ENCODE measurements at regions not wholly inside any gene's neighbourhood (a gene's known extent, or its start where the extent isn't known, plus 50 kb on each side); places are given as distances from the start of the nearest gene placed in this dataset.

DNA sequence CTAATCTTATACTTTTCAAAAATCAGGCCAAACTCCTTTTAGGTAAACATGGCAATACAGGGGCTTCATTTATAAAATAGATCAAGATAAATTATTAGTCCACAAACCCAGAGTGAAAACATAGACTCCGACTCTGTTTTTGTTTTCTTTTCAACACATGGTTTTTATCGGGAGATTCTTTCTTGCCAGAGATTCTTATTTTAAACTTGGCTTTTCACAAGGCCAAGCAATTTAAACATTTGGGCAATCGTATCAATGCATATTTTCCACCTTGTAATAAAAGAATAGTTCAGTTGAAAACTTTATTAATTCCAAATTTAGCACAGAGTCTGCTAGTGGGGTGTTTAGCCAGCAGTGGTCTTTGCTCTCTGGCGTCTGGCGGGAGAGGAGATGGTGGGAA, 71.9 kb downstream of the SOX11 start:
- POLR2A ChIA-PET = no interaction called here
- CTCF ChIA-PET = no interaction called here
- intact Hi-C loops (cut with micrococcal nuclease) = no loop called here
- Histone ChIP-seq H3K4me2 (ENCODE audit: low read length) (no peak overlapping the region), H3K4me3 (replicated peaks in 1 of 2; ENCODE audit: low read depth in 1 of 2, low read length in 2 of 2) (no peak overlapping the region), H3K27me3 (ENCODE audit: insufficient read depth, low read length) (no peaks in the 10 kb centered on the region), H3K9me2 (ENCODE audit: insufficient read depth) (no peaks in the 10 kb centered on the region), H2AFZ (ENCODE audit: low read depth, low read length, poor library complexity, severe bottlenecking) (no peak overlapping the region), H3K36me3 (ENCODE audit: control insufficient read depth in 1 of 2, insufficient read depth in 2 of 2, low read length in 2 of 2) (no peaks in the 10 kb centered on the region), H3K9ac (ENCODE audit: low read length) (no peak overlapping the region), H3K4me1 (ENCODE audit: control insufficient read depth in 1 of 2, insufficient read depth in 2 of 2, low read length in 2 of 2) (no peaks in the 10 kb centered on the region), H3K79me2 (ENCODE audit: insufficient read depth, low read length) (no peaks in the 10 kb centered on the region), H3K27ac (ENCODE audit: low read depth, low read length) (no peak overlapping the region), H3K9me3 (ENCODE audit: control insufficient read depth in 1 of 2, insufficient read depth in 1 of 2, low read depth in 1 of 2, low read length in 2 of 2) (peaks cover 3 to 18% of the 10 kb centered on the region in 2 experiments; a peak in 2 of 4 replicates), H4K20me1 (ENCODE audit: insufficient read depth) (no peaks in the 10 kb centered on the region)
- RAD21 ChIA-PET (ENCODE audit: low non-redundant PET in 1 of 2, low total read pairs in 2 of 2, uncharacterized antibody in 2 of 2, unreplicated experiment in 2 of 2) = no interaction called here
- BruUV-seq (replicated peaks) = no TSS peak
- DNase-seq (ENCODE audit: low read depth, low spot score) (no peak), ATAC-seq (no peak)
- TF ChIP-seq TCF7L2 (IDR thresholded peaks at IDR 0.05; ENCODE audit: borderline replicate concordance, extremely low read depth, insufficient read depth, insufficient read length) = no peak
- no peak for TF ChIP-seq CEBPB (IDR thresholded peaks at IDR 0.05; ENCODE audit: low read depth)
- TF ChIP-seq SIN3A (IDR thresholded peaks at IDR 0.05; ENCODE audit: low read depth) = no peak
- TF ChIP-seq, protein P1, sequence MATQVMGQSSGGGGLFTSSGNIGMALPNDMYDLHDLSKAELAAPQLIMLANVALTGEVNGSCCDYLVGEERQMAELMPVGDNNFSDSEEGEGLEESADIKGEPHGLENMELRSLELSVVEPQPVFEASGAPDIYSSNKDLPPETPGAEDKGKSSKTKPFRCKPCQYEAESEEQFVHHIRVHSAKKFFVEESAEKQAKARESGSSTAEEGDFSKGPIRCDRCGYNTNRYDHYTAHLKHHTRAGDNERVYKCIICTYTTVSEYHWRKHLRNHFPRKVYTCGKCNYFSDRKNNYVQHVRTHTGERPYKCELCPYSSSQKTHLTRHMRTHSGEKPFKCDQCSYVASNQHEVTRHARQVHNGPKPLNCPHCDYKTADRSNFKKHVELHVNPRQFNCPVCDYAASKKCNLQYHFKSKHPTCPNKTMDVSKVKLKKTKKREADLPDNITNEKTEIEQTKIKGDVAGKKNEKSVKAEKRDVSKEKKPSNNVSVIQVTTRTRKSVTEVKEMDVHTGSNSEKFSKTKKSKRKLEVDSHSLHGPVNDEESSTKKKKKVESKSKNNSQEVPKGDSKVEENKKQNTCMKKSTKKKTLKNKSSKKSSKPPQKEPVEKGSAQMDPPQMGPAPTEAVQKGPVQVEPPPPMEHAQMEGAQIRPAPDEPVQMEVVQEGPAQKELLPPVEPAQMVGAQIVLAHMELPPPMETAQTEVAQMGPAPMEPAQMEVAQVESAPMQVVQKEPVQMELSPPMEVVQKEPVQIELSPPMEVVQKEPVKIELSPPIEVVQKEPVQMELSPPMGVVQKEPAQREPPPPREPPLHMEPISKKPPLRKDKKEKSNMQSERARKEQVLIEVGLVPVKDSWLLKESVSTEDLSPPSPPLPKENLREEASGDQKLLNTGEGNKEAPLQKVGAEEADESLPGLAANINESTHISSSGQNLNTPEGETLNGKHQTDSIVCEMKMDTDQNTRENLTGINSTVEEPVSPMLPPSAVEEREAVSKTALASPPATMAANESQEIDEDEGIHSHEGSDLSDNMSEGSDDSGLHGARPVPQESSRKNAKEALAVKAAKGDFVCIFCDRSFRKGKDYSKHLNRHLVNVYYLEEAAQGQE (IDR thresholded peaks at IDR 0.05; ENCODE audit: low read depth) = no peak
- TF ChIP-seq RAD21 (IDR thresholded peaks at IDR 0.05; ENCODE audit: low read depth) = no peak
- TF ChIP-seq SP1 (IDR thresholded peaks at IDR 0.05; ENCODE audit: low read depth) = no peak
- no peak for TF ChIP-seq ZNF274 (IDR thresholded peaks at IDR 0.05; ENCODE audit: low read depth, low read length)
- TF ChIP-seq, protein P2, sequence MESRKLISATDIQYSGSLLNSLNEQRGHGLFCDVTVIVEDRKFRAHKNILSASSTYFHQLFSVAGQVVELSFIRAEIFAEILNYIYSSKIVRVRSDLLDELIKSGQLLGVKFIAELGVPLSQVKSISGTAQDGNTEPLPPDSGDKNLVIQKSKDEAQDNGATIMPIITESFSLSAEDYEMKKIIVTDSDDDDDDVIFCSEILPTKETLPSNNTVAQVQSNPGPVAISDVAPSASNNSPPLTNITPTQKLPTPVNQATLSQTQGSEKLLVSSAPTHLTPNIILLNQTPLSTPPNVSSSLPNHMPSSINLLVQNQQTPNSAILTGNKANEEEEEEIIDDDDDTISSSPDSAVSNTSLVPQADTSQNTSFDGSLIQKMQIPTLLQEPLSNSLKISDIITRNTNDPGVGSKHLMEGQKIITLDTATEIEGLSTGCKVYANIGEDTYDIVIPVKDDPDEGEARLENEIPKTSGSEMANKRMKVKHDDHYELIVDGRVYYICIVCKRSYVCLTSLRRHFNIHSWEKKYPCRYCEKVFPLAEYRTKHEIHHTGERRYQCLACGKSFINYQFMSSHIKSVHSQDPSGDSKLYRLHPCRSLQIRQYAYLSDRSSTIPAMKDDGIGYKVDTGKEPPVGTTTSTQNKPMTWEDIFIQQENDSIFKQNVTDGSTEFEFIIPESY (IDR thresholded peaks at IDR 0.05; ENCODE audit: extremely low read depth, insufficient replicate concordance, low read length) = no peak
- no peak for TF ChIP-seq YY1 (IDR thresholded peaks at IDR 0.05; ENCODE audit: extremely low read depth, insufficient replicate concordance, low read depth, low read length)
- TF ChIP-seq, protein P3, sequence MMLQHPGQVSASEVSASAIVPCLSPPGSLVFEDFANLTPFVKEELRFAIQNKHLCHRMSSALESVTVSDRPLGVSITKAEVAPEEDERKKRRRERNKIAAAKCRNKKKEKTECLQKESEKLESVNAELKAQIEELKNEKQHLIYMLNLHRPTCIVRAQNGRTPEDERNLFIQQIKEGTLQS (IDR thresholded peaks at IDR 0.05) = no peak
- TF ChIP-seq POLR2AphosphoS5 (IDR thresholded peaks at IDR 0.05; ENCODE audit: low read depth, low read length) = no peak
- no peak for TF ChIP-seq FOSL1 (IDR thresholded peaks at IDR 0.05; ENCODE audit: low read depth)
- TF ChIP-seq, protein P4, sequence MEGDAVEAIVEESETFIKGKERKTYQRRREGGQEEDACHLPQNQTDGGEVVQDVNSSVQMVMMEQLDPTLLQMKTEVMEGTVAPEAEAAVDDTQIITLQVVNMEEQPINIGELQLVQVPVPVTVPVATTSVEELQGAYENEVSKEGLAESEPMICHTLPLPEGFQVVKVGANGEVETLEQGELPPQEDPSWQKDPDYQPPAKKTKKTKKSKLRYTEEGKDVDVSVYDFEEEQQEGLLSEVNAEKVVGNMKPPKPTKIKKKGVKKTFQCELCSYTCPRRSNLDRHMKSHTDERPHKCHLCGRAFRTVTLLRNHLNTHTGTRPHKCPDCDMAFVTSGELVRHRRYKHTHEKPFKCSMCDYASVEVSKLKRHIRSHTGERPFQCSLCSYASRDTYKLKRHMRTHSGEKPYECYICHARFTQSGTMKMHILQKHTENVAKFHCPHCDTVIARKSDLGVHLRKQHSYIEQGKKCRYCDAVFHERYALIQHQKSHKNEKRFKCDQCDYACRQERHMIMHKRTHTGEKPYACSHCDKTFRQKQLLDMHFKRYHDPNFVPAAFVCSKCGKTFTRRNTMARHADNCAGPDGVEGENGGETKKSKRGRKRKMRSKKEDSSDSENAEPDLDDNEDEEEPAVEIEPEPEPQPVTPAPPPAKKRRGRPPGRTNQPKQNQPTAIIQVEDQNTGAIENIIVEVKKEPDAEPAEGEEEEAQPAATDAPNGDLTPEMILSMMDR (IDR thresholded peaks at IDR 0.05 in 2 of 3, conservative IDR thresholded peaks at IDR 0.05 in 1 of 3; ENCODE audit: borderline replicate concordance in 1 of 3, insufficient read depth in 1 of 3, low read depth in 2 of 3, low read length in 2 of 3) = no peak
- TF ChIP-seq, protein P5, sequence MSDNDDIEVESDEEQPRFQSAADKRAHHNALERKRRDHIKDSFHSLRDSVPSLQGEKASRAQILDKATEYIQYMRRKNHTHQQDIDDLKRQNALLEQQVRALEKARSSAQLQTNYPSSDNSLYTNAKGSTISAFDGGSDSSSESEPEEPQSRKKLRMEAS (IDR thresholded peaks at IDR 0.05) = no peak
- no peak for TF ChIP-seq CBX3 (IDR thresholded peaks at IDR 0.05; ENCODE audit: low read depth)

All from HCT116 (cell line).